ENCODE measurements at regions not wholly inside any gene's neighbourhood (a gene's known extent, or its start where the extent isn't known, plus 50 kb on each side); places are given as distances from the start of the nearest gene placed in this dataset.

DNA sequence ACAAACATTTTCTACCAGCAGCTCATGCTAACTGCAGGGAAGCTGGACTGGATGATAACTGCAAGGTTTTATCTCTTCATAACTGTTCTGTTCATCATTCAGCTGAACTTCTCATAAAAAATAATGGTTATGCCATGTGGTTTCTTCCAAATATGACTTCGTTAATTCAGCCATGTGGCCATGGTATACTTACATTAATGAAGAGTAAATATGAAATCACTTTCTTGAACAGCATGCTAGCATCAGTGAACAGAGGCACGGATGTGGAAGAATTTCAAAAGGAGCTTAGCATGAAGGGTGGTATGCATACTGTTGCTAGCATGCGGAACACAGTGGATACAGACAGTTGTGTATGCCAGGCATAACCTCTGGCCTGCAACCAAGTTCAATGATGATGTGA lies 1417.0 kb upstream of the CDH8 start:
- TF ChIP-seq, protein P1, sequence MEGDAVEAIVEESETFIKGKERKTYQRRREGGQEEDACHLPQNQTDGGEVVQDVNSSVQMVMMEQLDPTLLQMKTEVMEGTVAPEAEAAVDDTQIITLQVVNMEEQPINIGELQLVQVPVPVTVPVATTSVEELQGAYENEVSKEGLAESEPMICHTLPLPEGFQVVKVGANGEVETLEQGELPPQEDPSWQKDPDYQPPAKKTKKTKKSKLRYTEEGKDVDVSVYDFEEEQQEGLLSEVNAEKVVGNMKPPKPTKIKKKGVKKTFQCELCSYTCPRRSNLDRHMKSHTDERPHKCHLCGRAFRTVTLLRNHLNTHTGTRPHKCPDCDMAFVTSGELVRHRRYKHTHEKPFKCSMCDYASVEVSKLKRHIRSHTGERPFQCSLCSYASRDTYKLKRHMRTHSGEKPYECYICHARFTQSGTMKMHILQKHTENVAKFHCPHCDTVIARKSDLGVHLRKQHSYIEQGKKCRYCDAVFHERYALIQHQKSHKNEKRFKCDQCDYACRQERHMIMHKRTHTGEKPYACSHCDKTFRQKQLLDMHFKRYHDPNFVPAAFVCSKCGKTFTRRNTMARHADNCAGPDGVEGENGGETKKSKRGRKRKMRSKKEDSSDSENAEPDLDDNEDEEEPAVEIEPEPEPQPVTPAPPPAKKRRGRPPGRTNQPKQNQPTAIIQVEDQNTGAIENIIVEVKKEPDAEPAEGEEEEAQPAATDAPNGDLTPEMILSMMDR (IDR thresholded peaks at IDR 0.05): no peak
- TF ChIP-seq TCF7L2 (IDR thresholded peaks at IDR 0.05; ENCODE audit: low read depth, low read length) (no peak), POLR2AphosphoS5 (IDR thresholded peaks at IDR 0.05; ENCODE audit: low read depth, low read length) (no peak)
